ENCODE measurements at regions not wholly inside any gene's neighbourhood (a gene's known extent, or its start where the extent isn't known, plus 50 kb on each side); places are given as distances from the start of the nearest gene placed in this dataset.

DNA sequence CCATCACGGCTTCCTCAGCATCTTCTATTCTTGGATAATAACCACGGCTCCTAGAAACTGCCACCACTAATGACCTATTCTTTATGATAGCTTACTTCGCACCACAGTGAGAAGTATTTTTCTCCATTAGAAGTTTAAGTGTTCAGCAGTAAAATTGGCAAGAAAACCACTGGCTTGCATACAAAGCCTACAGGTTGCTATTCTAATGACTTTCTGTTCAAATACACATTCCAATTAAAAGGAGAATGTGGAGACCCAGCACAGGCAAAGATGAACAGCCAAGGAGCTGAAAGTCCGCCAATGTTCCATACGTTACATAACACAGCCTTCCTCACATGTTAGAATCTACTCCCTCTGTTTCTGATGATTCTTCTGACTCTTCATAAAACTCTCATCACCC is 875.0 kb upstream of the PRKX start:
- no peaks in the 10 kb centered on the region for H3K4me1 ChIP-seq
- no peaks in the 10 kb centered on the region for H3K9me3 ChIP-seq
- TF ChIP-seq, protein P1, sequence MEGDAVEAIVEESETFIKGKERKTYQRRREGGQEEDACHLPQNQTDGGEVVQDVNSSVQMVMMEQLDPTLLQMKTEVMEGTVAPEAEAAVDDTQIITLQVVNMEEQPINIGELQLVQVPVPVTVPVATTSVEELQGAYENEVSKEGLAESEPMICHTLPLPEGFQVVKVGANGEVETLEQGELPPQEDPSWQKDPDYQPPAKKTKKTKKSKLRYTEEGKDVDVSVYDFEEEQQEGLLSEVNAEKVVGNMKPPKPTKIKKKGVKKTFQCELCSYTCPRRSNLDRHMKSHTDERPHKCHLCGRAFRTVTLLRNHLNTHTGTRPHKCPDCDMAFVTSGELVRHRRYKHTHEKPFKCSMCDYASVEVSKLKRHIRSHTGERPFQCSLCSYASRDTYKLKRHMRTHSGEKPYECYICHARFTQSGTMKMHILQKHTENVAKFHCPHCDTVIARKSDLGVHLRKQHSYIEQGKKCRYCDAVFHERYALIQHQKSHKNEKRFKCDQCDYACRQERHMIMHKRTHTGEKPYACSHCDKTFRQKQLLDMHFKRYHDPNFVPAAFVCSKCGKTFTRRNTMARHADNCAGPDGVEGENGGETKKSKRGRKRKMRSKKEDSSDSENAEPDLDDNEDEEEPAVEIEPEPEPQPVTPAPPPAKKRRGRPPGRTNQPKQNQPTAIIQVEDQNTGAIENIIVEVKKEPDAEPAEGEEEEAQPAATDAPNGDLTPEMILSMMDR (IDR thresholded peaks at IDR 0.05) = no peak
- no peak overlapping the region for H3K27ac ChIP-seq
- intact Hi-C loops (cut with DNase I) = no loop called here
- H3K36me3 ChIP-seq = no peaks in the 10 kb centered on the region
- no peak overlapping the region for H3K4me3 ChIP-seq
- no peak for DNase-seq (ENCODE audit: low spot score in 2 of 2)
- H3K27me3 ChIP-seq = no peaks in the 10 kb centered on the region

DNA sequence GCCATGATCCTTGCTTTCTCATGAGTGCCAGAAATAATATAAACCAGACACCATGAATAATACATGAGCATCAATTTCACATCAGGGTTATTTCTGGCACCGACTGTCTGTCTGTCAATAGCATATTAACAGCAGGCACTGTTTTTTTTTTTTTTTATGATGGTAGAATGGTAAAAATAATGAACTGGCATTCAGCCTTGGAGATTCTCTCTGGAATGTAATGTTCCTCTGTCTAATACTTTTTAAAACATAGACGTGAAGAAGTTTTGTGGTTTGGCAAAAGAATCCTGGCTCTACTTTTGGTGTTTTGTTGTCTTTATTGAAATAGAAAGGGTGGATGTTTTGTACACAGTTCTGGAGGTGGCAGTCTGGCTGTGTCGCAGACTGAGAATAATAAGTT is 874.6 kb upstream of the PRKX start:
- no peaks in the 10 kb centered on the region for H3K36me3 ChIP-seq
- intact Hi-C loops (cut with DNase I) = no loop called here
- TF ChIP-seq, protein P1 (IDR thresholded peaks at IDR 0.05) = no peak
- no peaks in the 10 kb centered on the region for H3K4me1 ChIP-seq
- H3K27ac ChIP-seq = no peak overlapping the region
- DNase-seq (ENCODE audit: low spot score in 2 of 2) = no peak
- no peak overlapping the region for H3K4me3 ChIP-seq
- H3K9me3 ChIP-seq = no peaks in the 10 kb centered on the region
- H3K27me3 ChIP-seq = no peaks in the 10 kb centered on the region

DNA sequence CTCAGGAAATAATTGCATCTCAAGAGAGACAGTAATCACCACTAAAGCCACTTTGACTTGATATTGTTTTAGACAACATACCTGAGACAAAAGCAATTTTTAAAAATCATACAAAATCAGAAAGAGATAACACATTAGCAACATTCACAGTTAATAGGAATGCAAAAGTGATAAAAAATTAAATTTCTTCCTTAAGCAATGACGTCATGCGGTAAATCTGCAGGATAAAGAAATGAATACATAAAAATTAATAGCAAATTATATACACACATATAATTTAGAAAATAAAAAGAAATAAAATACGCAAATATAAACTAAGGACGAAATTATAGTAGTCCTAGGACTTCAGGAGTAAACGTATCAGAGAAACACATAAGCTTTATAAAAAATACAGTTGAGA is 866.5 kb upstream of the PRKX start:
- H3K27ac ChIP-seq = no peak overlapping the region
- no peaks in the 10 kb centered on the region for H3K36me3 ChIP-seq
- intact Hi-C loops (cut with DNase I) = no loop called here
- no peaks in the 10 kb centered on the region for H3K9me3 ChIP-seq
- no peak for DNase-seq (ENCODE audit: low spot score in 2 of 2)
- no peaks in the 10 kb centered on the region for H3K4me1 ChIP-seq
- H3K4me3 ChIP-seq = no peak overlapping the region
- TF ChIP-seq, protein P1 (IDR thresholded peaks at IDR 0.05) = no peak
- H3K27me3 ChIP-seq = no peaks in the 10 kb centered on the region

DNA sequence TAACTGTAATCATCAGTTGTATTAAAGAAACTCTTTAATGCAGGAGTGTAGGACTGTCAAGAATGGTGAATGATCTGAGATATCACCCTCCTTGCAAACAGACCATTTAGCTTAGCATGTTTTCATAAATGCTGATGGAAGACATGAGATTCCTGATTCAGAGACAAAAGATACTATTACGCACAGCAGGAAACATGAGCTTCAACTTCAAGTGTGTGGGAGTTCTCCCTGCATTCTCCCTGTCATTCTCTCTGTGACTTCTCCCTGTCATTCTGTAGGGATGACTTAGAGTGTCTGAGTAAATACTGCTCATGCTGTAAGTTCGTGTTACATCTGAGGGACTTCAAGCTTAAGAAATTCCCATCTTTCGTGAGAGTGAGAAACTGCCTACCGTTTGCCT is 866.0 kb upstream of the PRKX start:
- intact Hi-C loops (cut with DNase I) = no loop called here
- TF ChIP-seq, protein P1 (IDR thresholded peaks at IDR 0.05) = no peak
- H3K9me3 ChIP-seq = no peaks in the 10 kb centered on the region
- no peaks in the 10 kb centered on the region for H3K27me3 ChIP-seq
- H3K4me1 ChIP-seq = no peaks in the 10 kb centered on the region
- H3K27ac ChIP-seq = no peak overlapping the region
- no peak for DNase-seq (ENCODE audit: low spot score in 2 of 2)
- H3K4me3 ChIP-seq = no peak overlapping the region
- H3K36me3 ChIP-seq = no peaks in the 10 kb centered on the region

DNA sequence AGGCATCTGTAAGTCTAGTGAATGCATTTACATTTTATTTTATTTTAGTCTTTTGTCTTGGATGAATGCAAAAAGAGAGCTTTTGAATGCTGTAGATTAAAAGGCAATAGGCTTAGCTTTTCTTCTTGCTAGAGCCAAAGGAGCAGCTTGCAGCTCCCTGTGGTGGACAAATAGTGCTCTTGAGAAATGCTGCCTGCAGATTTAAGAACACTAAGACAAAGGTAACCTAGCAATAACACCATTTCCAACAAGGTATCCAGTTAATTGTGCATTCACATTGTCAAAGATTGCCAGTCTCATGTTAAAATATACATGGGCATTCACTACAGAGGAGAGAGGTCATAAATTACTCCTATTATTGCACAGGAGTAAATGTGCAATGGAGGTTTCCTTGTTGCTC is 859.2 kb upstream of the PRKX start:
- Histone ChIP-seq H3K27me3 (no peaks in the 10 kb centered on the region), H3K27ac (no peak overlapping the region), H3K36me3 (no peaks in the 10 kb centered on the region), H3K4me3 (no peak overlapping the region), H3K9me3 (no peaks in the 10 kb centered on the region), H3K4me1 (no peaks in the 10 kb centered on the region)
- intact Hi-C loops (cut with DNase I) = no loop called here
- TF ChIP-seq, protein P1 (IDR thresholded peaks at IDR 0.05) = no peak
- no peak for DNase-seq (ENCODE audit: low spot score in 2 of 2)

- no peak overlapping the region for H3K4me3 ChIP-seq
- no peaks in the 10 kb centered on the region for H3K36me3 ChIP-seq
- no peak for DNase-seq (ENCODE audit: low spot score in 2 of 2)
- TF ChIP-seq, protein P1 (IDR thresholded peaks at IDR 0.05) = no peak
- H3K4me1 ChIP-seq = no peaks in the 10 kb centered on the region
- intact Hi-C loops (cut with DNase I) = no loop called here
- H3K9me3 ChIP-seq = no peaks in the 10 kb centered on the region
- H3K27me3 ChIP-seq = no peaks in the 10 kb centered on the region
- no peak overlapping the region for H3K27ac ChIP-seq
Observed at GRCh38 chrX:4570151-4570550, 856.7 kb upstream of the PRKX start.

All from ascending aorta (tissue), 2 donors.